ENCODE measurements at regions not wholly inside any gene's neighbourhood (a gene's known extent, or its start where the extent isn't known, plus 50 kb on each side); places are given as distances from the start of the nearest gene placed in this dataset.

DNA sequence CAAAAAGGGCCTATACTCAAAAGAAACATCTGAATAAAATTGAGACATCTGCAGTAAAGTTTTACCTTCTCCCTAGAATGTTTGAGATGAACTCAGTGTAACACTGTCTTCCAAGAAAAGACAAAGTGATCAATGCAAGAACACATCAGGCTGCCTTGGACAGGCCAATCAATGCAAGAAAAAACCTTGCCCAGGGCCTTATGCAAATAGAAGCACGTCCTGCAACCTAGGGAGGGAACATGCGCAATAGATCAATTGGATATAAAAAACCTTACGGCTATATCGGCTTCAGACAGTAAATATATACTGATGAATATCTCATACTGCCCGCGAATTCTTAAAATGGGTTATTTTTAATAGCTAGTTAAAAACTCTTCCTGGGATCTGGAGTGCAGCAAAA lies 66.4 kb upstream of the POU5F2 start:
- DNase-seq (ENCODE audit: low read depth in 6 of 9, low spot score in 9 of 9), result no peak
- Histone ChIP-seq H3K9me3 (ENCODE audit: control insufficient read depth in 2 of 2, insufficient read depth in 1 of 2, low read length in 1 of 2) (no peaks in the 10 kb centered on the region), H3K36me3 (ENCODE audit: control insufficient read depth in 2 of 2, insufficient read depth in 2 of 2, low read length in 1 of 2) (no peaks in the 10 kb centered on the region), H3K27ac (ENCODE audit: low read depth in 1 of 2, low read length in 1 of 2) (no peak overlapping the region), H3K27me3 (ENCODE audit: control insufficient read depth in 2 of 2, insufficient read depth in 1 of 2, low read length in 1 of 2) (no peaks in the 10 kb centered on the region), H3K4me3 (ENCODE audit: low read length in 2 of 2) (no peak overlapping the region), H3K4me1 (ENCODE audit: control insufficient read depth in 2 of 2, insufficient read depth in 2 of 2, low read length in 2 of 2) (no peaks in the 10 kb centered on the region)
- 99% methylated on average over 6 of the region's 6 CpGs for WGBS

DNA sequence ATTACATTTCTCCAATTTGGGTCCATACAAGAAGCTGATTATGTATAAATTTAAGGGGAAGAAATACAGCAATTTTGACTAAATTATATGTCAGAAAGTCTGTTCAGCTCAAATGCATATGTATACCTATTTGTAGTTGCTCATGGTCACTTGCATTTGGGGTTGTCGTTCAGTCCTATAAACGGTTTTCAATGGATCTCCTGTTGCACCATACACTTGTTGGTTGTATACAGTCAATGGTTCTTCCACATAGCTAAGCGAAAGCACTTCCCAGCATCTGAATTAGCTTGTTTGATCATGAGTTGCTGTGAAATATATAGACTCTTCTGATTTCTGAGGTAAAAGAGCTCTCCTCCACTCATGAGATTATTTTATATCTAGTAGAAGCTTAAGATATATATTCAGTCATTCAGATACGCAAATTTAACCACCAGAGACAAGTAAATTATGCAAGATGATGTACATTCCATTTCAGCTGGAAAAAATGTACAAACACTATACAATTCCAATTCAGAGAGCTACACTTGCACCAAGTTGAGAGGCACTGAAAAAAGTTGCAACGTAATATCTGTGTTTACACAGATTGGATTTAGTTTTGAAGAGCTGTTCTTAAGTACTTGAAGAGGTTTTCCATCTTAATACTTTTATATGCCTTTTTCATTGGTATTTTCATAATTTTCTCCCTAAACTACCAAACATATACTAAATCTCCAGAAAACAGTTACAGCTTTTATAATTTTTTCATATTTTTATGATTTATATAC lies 64.4 kb upstream of the POU5F2 start:
- Histone ChIP-seq H3K27ac (ENCODE audit: low read depth in 1 of 2, low read length in 1 of 2) (no peak overlapping the region), H3K4me1 (ENCODE audit: control insufficient read depth in 2 of 2, insufficient read depth in 2 of 2, low read length in 2 of 2) (no peaks in the 10 kb centered on the region), H3K27me3 (ENCODE audit: control insufficient read depth in 2 of 2, insufficient read depth in 1 of 2, low read length in 1 of 2) (no peaks in the 10 kb centered on the region), H3K9me3 (ENCODE audit: control insufficient read depth in 2 of 2, insufficient read depth in 1 of 2, low read length in 1 of 2) (no peaks in the 10 kb centered on the region), H3K4me3 (ENCODE audit: low read length in 2 of 2) (no peak overlapping the region), H3K36me3 (ENCODE audit: control insufficient read depth in 2 of 2, insufficient read depth in 2 of 2, low read length in 1 of 2) (no peaks in the 10 kb centered on the region)
- DNase-seq (ENCODE audit: low read depth in 6 of 9, low spot score in 9 of 9), result no peak
- 97% methylated on average over 5 of the region's 5 CpGs for WGBS

- Histone ChIP-seq H3K27ac (ENCODE audit: low read depth in 1 of 2, low read length in 1 of 2) (no peak overlapping the region), H3K27me3 (ENCODE audit: control insufficient read depth in 2 of 2, insufficient read depth in 1 of 2, low read length in 1 of 2) (no peaks in the 10 kb centered on the region), H3K4me1 (ENCODE audit: control insufficient read depth in 2 of 2, insufficient read depth in 2 of 2, low read length in 2 of 2) (no peaks in the 10 kb centered on the region), H3K4me3 (ENCODE audit: low read length in 2 of 2) (no peak overlapping the region), H3K36me3 (ENCODE audit: control insufficient read depth in 2 of 2, insufficient read depth in 2 of 2, low read length in 1 of 2) (no peaks in the 10 kb centered on the region), H3K9me3 (ENCODE audit: control insufficient read depth in 2 of 2, insufficient read depth in 1 of 2, low read length in 1 of 2) (no peaks in the 10 kb centered on the region)
- DNase-seq (ENCODE audit: low read depth in 6 of 9, low spot score in 9 of 9), result peak; percentile 8 to 71 (median 34)
- WGBS, result 46% methylated on average over 2 of the region's 2 CpGs
These were observed 59.8 kb upstream of the POU5F2 start for GRCh38 chr5:93800988-93801811.

DNA sequence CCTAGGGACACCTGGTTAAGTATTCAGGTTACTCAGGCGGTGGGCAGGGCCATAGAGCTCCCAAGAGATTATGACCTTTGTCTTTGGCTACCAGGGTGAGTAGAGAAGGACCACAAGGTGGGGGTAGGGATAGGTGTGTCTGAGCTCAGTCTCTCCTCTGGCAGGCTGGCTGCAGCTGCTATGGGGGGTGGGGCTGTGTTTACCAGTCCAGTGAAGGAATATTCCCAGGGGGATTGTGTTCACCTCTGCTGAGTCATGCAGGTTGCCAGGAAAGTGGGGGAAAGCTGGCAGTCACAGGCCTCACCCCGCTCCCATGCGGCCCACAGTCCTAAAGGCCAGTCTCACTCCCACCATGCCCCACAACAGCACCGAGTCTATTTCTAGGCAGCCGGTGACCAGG lies 53.6 kb upstream of the POU5F2 start:
- WGBS, result 94% methylated on average over 5 of the region's 5 CpGs

DNA sequence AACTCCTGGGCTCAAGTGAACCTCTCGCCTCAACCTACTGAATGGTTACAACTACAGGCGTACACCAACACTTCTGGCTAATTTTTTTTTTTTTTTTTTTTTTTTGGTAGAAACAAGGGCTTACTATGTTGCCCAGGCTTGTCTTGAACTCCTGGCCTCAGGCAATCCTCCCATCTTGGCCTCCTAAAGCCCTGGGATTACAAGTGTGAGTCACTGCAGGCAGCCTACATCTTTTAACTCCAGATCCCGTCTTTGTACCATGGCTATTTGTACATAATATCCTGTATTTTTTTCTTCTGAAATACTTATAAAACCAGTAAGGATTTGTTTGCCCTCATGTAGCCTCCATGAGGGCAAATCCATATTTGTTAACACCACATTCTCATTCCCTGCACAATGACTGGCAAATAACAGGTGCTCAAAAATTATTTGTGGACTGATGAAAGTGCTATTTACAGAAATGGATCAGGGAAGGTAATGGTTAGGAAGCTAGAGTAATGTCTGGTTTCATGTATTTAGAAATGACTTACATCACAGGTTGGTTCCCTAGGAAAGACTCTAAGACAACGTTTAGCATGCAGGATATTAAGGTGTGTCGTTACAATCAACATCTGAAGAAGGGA lies 51.9 kb upstream of the POU5F2 start:
- DNase-seq (ENCODE audit: low read depth in 6 of 9, low spot score in 9 of 9), result no peak
- no peak overlapping the region for H3K4me3 ChIP-seq (ENCODE audit: low read length in 2 of 2)
- peaks cover 0 to 4% of the 10 kb centered on the region in 2 donors for H3K36me3 ChIP-seq (ENCODE audit: control insufficient read depth in 2 of 2, insufficient read depth in 2 of 2, low read length in 1 of 2)
- WGBS, result 97% methylated on average over 5 of the region's 5 CpGs
- H3K9me3 ChIP-seq (ENCODE audit: control insufficient read depth in 2 of 2, insufficient read depth in 1 of 2, low read length in 1 of 2), result no peaks in the 10 kb centered on the region
- H3K4me1 ChIP-seq (ENCODE audit: control insufficient read depth in 2 of 2, insufficient read depth in 2 of 2, low read length in 2 of 2), result no peaks in the 10 kb centered on the region
- no peaks in the 10 kb centered on the region for H3K27me3 ChIP-seq (ENCODE audit: control insufficient read depth in 2 of 2, insufficient read depth in 1 of 2, low read length in 1 of 2)
- no peak overlapping the region for H3K27ac ChIP-seq (ENCODE audit: low read depth in 1 of 2, low read length in 1 of 2)

More for the DNA sequence above, 53.6 kb upstream of the POU5F2 start:
- no peak overlapping the region for H3K4me3 ChIP-seq (ENCODE audit: low read length in 2 of 2)
- no peak for DNase-seq (ENCODE audit: low read depth in 6 of 9, low spot score in 9 of 9)
- no peaks in the 10 kb centered on the region for H3K4me1 ChIP-seq (ENCODE audit: control insufficient read depth in 2 of 2, insufficient read depth in 2 of 2, low read length in 2 of 2)
- no peaks in the 10 kb centered on the region for H3K9me3 ChIP-seq (ENCODE audit: control insufficient read depth in 2 of 2, insufficient read depth in 1 of 2, low read length in 1 of 2)
- no peak overlapping the region for H3K27ac ChIP-seq (ENCODE audit: low read depth in 1 of 2, low read length in 1 of 2)
- no peaks in the 10 kb centered on the region for H3K27me3 ChIP-seq (ENCODE audit: control insufficient read depth in 2 of 2, insufficient read depth in 1 of 2, low read length in 1 of 2)
- H3K36me3 ChIP-seq (ENCODE audit: control insufficient read depth in 2 of 2, insufficient read depth in 2 of 2, low read length in 1 of 2), result peaks cover 0 to 4% of the 10 kb centered on the region in 2 donors

GRCh38 chr5:93791518-93791972 lies 50.1 kb upstream of the POU5F2 start:
- Histone ChIP-seq H3K4me1 (ENCODE audit: control insufficient read depth in 2 of 2, insufficient read depth in 2 of 2, low read length in 2 of 2) (no peaks in the 10 kb centered on the region), H3K9me3 (ENCODE audit: control insufficient read depth in 2 of 2, insufficient read depth in 1 of 2, low read length in 1 of 2) (no peaks in the 10 kb centered on the region), H3K27ac (ENCODE audit: low read depth in 1 of 2, low read length in 1 of 2) (no peak overlapping the region), H3K36me3 (ENCODE audit: control insufficient read depth in 2 of 2, insufficient read depth in 2 of 2, low read length in 1 of 2) (peaks cover 0 to 4% of the 10 kb centered on the region in 2 donors), H3K4me3 (ENCODE audit: low read length in 2 of 2) (no peak overlapping the region), H3K27me3 (ENCODE audit: control insufficient read depth in 2 of 2, insufficient read depth in 1 of 2, low read length in 1 of 2) (no peaks in the 10 kb centered on the region)
- 22% methylated on average over 3 of the region's 3 CpGs for WGBS
- DNase-seq (ENCODE audit: low read depth in 6 of 9, low spot score in 9 of 9), result peak in 2 of 9 donors; percentile 6

All from thymus (tissue), 11 donors.